ENCODE measurements at regions not wholly inside any gene's neighbourhood (a gene's known extent, or its start where the extent isn't known, plus 50 kb on each side); places are given as distances from the start of the nearest gene placed in this dataset.
"Not testable (repeated sequence)": the region's sequence is repeated elsewhere in the genome, so short reads cannot be mapped to it uniquely, and the experiment has no call there.

GRCh38 chr6:100103194-100103593, 109.2 kb upstream of the MCHR2 start:
- no peak for DNase-seq (ENCODE audit: low read depth in 2 of 2, low spot score in 1 of 2)

DNA sequence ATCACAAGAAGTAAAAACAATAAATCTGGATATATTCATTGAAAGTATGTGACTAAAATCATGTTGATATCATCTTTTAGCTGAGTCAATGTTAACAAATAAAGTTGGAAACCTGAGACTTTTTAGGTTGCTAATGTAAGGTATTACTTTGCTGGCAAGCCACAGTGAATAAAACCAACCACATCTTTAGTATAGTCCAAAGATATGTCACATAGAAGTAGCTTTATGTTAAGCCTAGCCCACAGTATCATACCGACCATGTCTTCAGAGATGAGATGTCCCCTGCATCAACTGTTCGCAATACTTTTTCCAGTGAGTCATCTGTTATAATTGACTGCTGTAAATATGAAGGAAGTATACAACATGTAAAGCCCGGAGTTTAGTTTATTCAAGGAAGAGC, 107.6 kb upstream of the MCHR2 start:
- no peak for DNase-seq (ENCODE audit: low read depth in 2 of 2, low spot score in 1 of 2)

DNA sequence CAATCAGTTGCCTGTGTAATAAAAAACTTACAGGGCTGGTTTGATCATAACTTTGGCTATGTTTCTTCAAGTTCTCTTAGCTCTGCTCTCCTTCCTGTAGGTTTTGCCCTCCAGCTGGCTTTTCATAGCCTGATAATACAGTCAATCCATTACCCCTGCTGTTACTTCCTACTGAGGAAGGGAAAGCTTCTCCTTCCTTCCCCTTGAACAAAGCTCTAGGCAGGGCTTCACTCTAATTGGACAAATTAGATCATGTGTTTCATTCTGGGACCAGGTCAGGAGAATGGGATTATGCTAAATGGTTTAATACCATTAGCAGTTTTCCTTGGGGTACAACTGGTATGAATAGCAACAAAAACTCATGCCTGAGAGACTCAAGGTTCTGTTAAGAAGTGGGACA, 106.8 kb upstream of the MCHR2 start:
- no peak for DNase-seq (ENCODE audit: low read depth in 2 of 2, low spot score in 1 of 2)

DNA sequence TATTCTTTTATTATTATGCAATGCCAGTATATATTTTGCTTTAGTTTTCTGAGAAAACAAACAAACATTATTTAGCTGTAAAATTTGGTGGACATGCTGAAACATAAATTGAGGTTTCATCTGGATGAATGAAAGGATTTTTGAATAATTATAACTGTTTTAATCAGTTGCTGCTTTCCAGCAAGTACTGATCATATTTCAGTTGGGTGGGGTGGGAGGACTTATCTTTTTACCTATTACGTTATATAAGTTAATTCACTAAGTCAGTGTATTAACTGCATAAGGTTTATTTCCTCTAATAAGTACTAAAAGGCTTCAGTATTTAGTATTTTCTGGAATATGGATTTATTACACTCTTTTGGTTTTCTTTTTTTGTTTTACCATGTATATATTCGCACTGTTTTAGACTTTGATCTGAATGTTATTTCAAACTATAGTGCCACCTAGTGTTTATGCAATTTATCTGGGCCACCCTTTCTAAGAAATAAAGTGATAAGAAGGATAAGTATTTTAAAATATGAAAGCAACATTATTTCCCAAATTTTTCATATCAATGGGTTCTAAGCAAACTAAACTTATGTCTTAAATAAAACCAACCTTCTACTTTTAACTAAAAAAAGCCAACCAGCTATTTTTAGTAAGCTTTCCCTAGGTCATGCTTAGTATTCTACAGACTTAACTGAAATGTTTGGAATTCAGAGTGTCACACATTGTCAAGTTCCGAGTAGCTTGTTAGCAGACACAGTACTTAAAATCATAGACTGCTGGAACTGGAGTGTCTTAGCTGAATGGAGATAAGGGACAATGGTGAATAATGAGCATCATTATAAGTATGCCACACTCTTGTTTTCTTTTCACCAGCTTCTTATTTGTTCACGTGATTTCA, 105.4 kb upstream of the MCHR2 start:
- no peak for DNase-seq (ENCODE audit: low read depth in 2 of 2, low spot score in 1 of 2)

DNA sequence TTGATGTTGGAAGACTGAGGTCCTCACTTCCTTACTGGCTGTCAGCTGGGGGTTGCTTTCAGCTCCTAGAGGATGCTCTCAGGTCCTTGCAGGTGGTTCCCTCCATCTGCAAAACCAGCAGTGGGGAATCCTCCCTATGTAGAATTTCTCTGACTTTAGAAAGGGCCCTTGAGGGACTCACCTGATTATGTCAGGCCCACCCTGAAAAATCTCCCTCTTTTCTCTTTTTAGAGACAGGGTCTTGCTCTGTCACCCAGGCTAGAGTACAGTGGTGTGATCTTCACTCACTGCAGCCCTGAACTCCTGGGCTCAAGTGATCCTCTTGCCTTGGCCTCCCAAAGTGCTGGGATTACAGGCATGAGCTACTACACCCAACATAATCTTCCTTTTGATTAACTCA, 102.9 kb upstream of the MCHR2 start:
- DNase-seq (ENCODE audit: low read depth in 2 of 2, low spot score in 1 of 2): no peak

DNA sequence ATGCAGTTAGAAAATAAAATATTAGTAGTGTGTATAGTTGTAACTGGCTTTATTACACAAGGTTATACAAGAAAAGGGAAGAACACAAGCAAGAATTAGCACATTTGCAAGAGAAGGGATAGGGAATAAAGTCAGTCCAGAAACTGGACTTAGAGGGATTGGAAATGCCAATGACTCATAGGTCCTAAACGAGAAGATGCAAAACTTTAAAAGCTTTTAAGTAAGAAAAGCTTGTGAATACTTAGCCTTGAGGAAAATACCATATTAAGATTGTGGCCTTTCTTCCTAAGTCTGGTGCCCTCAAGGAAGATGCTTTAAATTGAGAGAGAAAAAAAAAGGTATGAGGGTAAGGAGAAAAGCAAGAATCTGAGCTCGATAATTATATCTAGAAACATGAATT, 102.3 kb upstream of the MCHR2 start:
- DNase-seq (ENCODE audit: low read depth in 2 of 2, low spot score in 1 of 2): no peak

- no peak for DNase-seq (ENCODE audit: low read depth in 2 of 2, low spot score in 1 of 2)
Measured at GRCh38 chr6:100093405-100093804, 99.4 kb upstream of the MCHR2 start.

DNA sequence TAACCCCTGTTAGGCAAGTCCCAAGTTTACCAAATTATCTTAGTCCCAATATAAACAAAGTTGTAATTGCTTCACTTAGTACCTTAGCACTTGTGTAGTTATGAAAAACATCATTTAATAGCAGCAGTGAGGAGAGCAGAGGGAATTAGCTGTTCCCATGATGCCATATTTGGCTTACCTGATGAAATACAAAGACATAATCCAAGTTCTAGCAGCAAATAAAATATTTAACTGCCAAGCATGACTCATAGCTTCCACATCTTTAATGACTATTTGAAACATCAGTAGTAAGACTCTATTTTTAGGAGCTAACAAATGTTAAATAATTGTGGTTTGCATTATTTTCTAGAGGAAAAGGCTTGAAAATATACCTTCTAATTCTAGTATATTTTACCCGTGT, 94.0 kb upstream of the MCHR2 start:
- DNase-seq (ENCODE audit: low read depth in 2 of 2, low spot score in 1 of 2): no peak

- no peak for DNase-seq (ENCODE audit: low read depth in 2 of 2, low spot score in 1 of 2)
Measured at GRCh38 chr6:100084991-100085364, 91.0 kb upstream of the MCHR2 start.

DNA sequence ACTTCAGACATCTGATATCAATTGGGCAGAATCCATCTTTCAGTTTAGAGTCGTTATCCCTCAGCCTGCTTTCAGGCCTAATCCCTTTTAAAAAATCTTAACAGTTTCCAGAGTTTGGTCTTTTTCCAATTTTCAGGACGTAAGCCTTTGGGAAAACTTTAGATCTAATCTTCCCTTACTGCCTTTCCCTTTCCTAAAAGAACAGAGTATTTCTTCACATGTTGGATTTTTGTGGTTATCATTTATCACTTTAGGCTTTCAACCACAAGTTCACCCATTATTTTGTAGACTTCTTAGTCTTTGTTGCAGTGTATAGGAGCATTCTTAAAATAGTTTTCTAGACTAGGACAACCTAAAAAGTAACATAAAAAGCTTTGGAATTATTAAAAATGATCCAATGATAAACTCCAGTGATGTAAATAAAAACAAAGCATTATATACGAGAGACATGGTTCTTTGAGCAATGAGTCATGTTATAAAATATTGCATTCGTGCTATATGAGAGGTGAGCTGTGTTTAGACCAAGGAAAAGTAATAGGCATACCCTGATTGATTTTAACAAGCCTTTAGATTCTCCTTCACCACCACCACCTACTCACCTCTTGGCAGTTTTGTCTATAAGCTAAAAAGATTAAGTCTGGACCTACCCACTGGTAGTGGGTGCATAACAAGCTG, 90.4 kb upstream of the MCHR2 start:
- DNase-seq (ENCODE audit: low read depth in 2 of 2, low spot score in 1 of 2): no peak

- no peak for DNase-seq (ENCODE audit: low read depth in 2 of 2, low spot score in 1 of 2)
Measured at GRCh38 chr6:100078509-100078908, 84.5 kb upstream of the MCHR2 start.

GRCh38 chr6:100065348-100065747, 71.3 kb upstream of the MCHR2 start:
- no peak for DNase-seq (ENCODE audit: low read depth in 2 of 2, low spot score in 1 of 2)

GRCh38 chr6:100062621-100063020, 68.6 kb upstream of the MCHR2 start:
- no peak for DNase-seq (ENCODE audit: low read depth in 2 of 2, low spot score in 1 of 2)

- DNase-seq (ENCODE audit: low read depth in 2 of 2, low spot score in 1 of 2): no peak
Measured at GRCh38 chr6:100057941-100058340, 63.9 kb upstream of the MCHR2 start.

- no peak for DNase-seq (ENCODE audit: low read depth in 2 of 2, low spot score in 1 of 2)
Measured at GRCh38 chr6:100050550-100050949, 56.5 kb upstream of the MCHR2 start.

GRCh38 chr6:100043961-100044360, 49.9 kb upstream of the MCHR2 start:
- DNase-seq (ENCODE audit: low read depth in 2 of 2, low spot score in 1 of 2): not testable (repeated sequence)
